ENCODE measurements at regions not wholly inside any gene's neighbourhood (a gene's known extent, or its start where the extent isn't known, plus 50 kb on each side); places are given as distances from the start of the nearest gene placed in this dataset.
A peak's percentile ranks its signal among the peaks of the same experiment; 100 is the strongest.

- DNase-seq, result no peak
Observed at GRCh38 chr12:123100882-123101281, 50.0 kb downstream of the PITPNM2 start.

GRCh38 chr12:123100450-123100849 lies 50.4 kb downstream of the PITPNM2 start:
- DNase-seq, result no peak

GRCh38 chr12:123099560-123100192 lies 51.2 kb downstream of the PITPNM2 start:
- DNase-seq, result no peak

GRCh38 chr12:123098780-123099179 lies 52.1 kb downstream of the PITPNM2 start:
- no peak for DNase-seq

GRCh38 chr12:123097561-123098084 lies 53.3 kb downstream of the PITPNM2 start:
- DNase-seq, result no peak

GRCh38 chr12:123096741-123097140 lies 54.1 kb downstream of the PITPNM2 start:
- DNase-seq, result no peak

GRCh38 chr12:123096182-123096581 lies 54.7 kb downstream of the PITPNM2 start:
- no peak for DNase-seq

GRCh38 chr12:123095078-123095881 lies 55.6 kb downstream of the PITPNM2 start:
- DNase-seq, result no peak

- no peak for DNase-seq
Observed at GRCh38 chr12:123094349-123095077, 56.4 kb downstream of the PITPNM2 start.

- no peak for DNase-seq
Observed at GRCh38 chr12:123092866-123093265, 58.0 kb downstream of the PITPNM2 start.

GRCh38 chr12:123091230-123092150 lies 59.4 kb downstream of the PITPNM2 start:
- DNase-seq, result no peak

- peak in 1 of 2 donors; percentile 20 for DNase-seq
Observed at GRCh38 chr12:123089631-123090353, 61.1 kb downstream of the PITPNM2 start.

GRCh38 chr12:123089140-123089539 lies 61.8 kb downstream of the PITPNM2 start:
- DNase-seq, result no peak

- DNase-seq, result peak in 1 of 2 donors; percentile 8
Observed at GRCh38 chr12:123085730-123086487, 65.0 kb downstream of the PITPNM2 start.

GRCh38 chr12:123085066-123085465 lies 65.8 kb downstream of the PITPNM2 start:
- no peak for DNase-seq

GRCh38 chr12:123083661-123084571 lies 67.0 kb downstream of the PITPNM2 start:
- no peak for DNase-seq

- DNase-seq, result no peak
Observed at GRCh38 chr12:123080634-123081033, 70.3 kb downstream of the PITPNM2 start.

- no peak for DNase-seq
Observed at GRCh38 chr12:123078531-123079155, 72.2 kb downstream of the PITPNM2 start.

- no peak for DNase-seq
Observed at GRCh38 chr12:123078120-123078465, 72.8 kb downstream of the PITPNM2 start.

Data from CD4-positive, alpha-beta T cell treated with Interferon alpha-2 for 1 hour (primary cell).